Left kidney (tissue), 1 donor: ENCODE measurements at regions not wholly inside any gene's neighbourhood (a gene's known extent, or its start where the extent isn't known, plus 50 kb on each side); places are given as distances from the start of the nearest gene placed in this dataset.
"Not testable (repeated sequence)": the region's sequence is repeated elsewhere in the genome, so short reads cannot be mapped to it uniquely, and the experiment has no call there.

ENCODE experiments used
- DNase-seq: peaks from one replicate; pipeline ENCODE4 v3.0.0-alpha.2; 2013

GRCh38 chrX:124238268-124238667, 94.2 kb upstream of the TEX13D start:
- DNase-seq = no peak

- DNase-seq = no peak
Measured at GRCh38 chrX:124239324-124239723, 93.1 kb upstream of the TEX13D start.

- DNase-seq = no peak
Measured at GRCh38 chrX:124239911-124240310, 92.5 kb upstream of the TEX13D start.

- no peak for DNase-seq
Measured at GRCh38 chrX:124240422-124240821, 92.0 kb upstream of the TEX13D start.

GRCh38 chrX:124242131-124242530, 90.3 kb upstream of the TEX13D start:
- no peak for DNase-seq

GRCh38 chrX:124249345-124249744, 83.1 kb upstream of the TEX13D start:
- DNase-seq = no peak

GRCh38 chrX:124250835-124251437, 81.5 kb upstream of the TEX13D start:
- DNase-seq = no peak

- DNase-seq = no peak
Measured at GRCh38 chrX:124254611-124255010, 77.8 kb upstream of the TEX13D start.

GRCh38 chrX:124256216-124256615, 76.2 kb upstream of the TEX13D start:
- peak; percentile 21 for DNase-seq

GRCh38 chrX:124256629-124257380, 75.7 kb upstream of the TEX13D start:
- no peak for DNase-seq

GRCh38 chrX:124257924-124258702, 74.3 kb upstream of the TEX13D start:
- DNase-seq = no peak

- DNase-seq = no peak
Measured at GRCh38 chrX:124260845-124261244, 71.6 kb upstream of the TEX13D start.

GRCh38 chrX:124263743-124264142, 68.7 kb upstream of the TEX13D start:
- no peak for DNase-seq

GRCh38 chrX:124268099-124268498, 64.4 kb upstream of the TEX13D start:
- DNase-seq = no peak

GRCh38 chrX:124269881-124270280, 62.6 kb upstream of the TEX13D start:
- DNase-seq = no peak

- DNase-seq = not testable (repeated sequence)
Measured at GRCh38 chrX:124271599-124271998, 60.9 kb upstream of the TEX13D start.

GRCh38 chrX:124272370-124272982, 60.0 kb upstream of the TEX13D start:
- no peak for DNase-seq

- no peak for DNase-seq
Measured at GRCh38 chrX:124274438-124275181, 57.9 kb upstream of the TEX13D start.

- DNase-seq = no peak
Measured at GRCh38 chrX:124275182-124275894, 57.1 kb upstream of the TEX13D start.

- DNase-seq = no peak
Measured at GRCh38 chrX:124280294-124280902, 52.1 kb upstream of the TEX13D start.

GRCh38 chrX:124282580-124282979, 49.9 kb upstream of the TEX13D start:
- no peak for DNase-seq
